GM18519 (cell line): ENCODE measurements at regions not wholly inside any gene's neighbourhood (a gene's known extent, or its start where the extent isn't known, plus 50 kb on each side); places are given as distances from the start of the nearest gene placed in this dataset.
"Not testable (repeated sequence)": the region's sequence is repeated elsewhere in the genome, so short reads cannot be mapped to it uniquely, and the experiment has no call there.

ENCODE experiments used
- ATAC-seq: cut with Tn5 transposase; IDR thresholded peaks from one replicate; pipeline ENCODE4 v1.9.1; 2021; ENCODE audit warnings: mild to moderate bottlenecking, moderate library complexity; ENCODE audit not compliant: unreplicated experiment, low FRiP score

DNA sequence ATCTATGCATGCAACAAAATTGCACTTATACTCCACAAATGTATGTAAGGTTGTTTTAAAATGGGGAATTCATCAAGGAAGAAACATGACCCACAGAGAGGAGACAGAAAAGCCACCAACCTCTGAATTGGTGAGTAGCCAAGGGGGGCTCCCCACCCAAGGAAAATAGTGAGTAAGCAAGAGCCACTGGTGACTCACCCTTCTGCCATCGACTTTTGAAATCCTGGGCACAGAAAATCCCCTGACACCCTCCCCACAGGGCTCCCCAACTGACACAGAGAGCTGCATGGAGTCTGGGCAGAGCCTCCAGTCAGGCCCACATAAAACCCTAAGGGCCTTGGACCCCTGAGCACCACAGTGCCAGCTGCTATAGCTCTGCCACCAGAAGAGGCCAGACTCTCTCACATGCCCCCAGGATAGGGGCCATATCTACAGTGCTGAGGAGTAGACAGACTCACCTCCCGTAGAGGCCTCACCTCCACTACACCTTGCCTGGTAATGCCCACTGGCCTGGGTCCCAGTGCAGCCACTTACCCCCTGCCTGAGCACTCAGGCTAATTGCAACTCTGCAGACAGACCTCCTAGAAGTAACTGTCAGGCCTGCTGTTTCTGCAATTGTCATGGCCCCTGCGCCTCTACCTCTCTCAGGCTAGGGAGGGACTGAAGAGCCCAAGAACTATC, 244.7 kb upstream of the WSB1 start:
- ATAC-seq: no peak

DNA sequence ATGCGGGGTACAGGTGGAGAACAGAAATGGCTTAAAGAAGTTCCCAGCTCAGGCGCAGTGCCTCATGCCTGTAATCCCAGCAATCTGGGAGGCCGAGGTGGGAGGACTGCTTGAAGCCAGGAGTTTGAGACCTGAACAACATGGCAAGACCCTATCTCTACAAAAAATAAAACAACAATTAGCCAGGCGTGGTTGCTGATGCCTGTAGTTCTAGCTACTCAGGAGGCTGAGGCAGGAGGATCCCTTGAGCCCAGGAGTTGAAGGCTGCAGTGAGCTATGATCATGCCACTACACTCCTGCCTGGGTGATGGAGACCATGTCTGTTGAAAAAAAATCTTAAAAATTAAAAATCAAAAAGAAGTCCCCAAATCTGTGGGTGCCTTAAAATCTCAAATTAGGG, 228.3 kb upstream of the WSB1 start:
- ATAC-seq: no peak

DNA sequence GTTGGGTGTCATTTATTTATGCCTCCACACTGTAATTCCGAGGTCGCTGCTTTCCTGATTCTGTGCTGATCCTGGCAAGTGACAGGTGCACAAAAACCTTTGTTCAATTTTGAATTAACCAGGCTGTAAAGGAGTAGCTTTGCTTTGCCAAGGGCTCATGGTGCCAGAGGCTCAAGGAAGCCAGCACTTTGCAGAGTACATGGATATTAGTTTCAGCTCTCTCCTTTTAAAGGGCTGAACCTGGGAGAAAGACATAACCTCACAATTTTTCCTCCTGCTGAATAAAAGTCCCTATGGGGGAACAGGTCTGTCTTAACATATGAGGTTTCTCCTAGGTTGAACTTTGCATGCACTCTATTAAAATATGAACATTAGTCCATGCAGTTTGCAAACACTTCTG, 227.6 kb upstream of the WSB1 start:
- ATAC-seq: no peak

DNA sequence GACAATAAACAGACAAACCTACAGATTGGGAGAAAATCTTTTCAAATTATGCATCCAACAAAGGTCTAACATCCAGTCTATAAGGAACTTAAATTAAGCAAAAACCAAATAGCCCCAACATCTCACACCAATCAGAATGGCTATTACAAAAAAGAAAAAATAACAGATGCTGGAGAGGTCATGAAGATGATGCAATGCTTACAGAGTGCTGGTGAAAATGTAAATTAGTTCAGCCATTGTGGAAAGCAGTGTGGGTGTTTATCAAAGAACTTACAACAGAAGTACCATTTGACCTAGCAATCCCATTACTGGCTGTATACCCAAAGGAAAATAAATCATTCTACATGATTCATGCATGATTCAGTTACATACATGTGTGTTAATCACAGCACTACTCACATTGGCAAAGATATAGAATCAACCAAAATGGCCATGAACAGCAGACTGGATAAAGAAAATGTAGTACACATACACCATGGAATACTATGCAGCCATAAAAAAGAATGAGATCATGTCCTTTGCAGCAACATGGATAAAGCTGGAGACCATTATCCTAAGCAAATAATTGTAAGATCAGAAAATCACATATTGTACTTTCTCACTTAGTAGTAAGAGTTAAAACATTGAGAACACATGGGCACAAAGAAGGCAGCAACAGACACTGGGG, 223.9 kb upstream of the WSB1 start:
- ATAC-seq: no peak

DNA sequence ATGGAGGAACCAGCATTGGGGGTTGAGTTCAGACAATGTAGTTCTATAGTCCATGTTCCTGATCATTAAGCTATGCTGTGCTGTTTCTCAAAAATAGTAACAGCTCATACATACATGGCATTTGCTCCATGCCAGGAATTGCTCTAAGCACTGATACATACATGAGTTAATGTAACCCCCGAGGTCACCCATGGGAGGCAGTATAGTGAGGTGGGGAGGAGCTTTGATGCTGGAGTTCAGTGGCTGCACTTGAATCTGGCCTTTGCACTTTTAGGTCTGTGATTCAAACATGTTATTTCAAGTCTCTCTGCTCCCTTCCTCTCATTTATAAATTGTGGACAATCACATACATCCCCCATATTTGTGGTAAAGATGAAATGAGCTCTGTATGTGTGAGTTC, 223.1 kb upstream of the WSB1 start:
- ATAC-seq: no peak

DNA sequence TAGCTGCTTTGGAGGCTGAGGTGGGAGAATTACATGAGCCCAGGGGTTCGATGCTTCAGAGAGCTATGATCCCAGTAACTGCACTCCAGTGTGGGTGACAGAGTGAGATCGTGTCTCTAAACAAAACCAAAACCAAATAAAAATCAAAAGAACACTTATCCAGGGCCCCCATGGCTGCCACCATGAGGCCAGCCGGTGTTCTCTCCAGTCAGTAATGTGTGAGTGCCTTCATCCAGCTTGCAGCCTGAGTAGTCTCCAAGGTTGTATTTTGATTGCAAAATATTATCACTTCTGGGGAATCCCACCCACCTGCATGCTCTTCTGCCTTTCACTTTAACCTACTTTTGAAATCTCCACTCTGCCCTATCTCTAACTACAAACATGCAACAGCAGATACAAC, 221.0 kb upstream of the WSB1 start:
- no peak for ATAC-seq

DNA sequence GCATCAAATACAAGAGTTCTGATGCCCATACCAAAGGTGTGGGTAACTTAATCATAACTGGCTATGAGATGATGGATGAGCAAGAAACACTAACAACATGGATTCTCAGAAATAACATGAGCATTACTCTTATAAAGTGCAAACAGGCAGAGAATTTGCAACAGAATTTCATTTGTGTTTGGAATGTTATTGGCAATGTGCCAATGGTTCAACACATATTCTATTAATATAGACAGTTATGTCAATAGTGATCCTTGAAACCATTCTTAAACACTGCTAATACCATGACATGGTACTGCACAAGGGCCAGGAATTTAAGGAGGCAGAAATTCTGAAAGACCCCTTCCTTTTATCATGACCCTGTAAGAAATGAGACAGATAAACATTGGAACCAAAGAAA, 217.1 kb upstream of the WSB1 start:
- no peak for ATAC-seq

DNA sequence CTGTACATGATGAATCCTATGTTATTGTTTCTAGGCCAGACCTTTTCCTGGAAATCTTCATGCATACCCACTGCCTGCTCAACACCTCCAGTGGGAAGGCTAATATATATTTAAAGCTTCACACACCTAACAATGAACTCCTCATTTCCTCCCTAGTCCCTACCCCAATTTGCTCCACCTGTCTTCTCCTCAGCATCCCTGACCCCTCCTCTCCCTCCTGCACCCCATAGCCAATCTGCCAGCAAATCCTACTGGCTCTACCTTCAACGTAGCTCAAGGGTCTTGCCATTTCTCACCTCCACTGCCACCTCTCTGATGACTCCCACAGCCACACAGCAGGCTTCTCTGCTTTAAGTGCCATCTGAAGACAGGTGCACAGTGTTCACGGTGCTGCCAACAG, 215.6 kb upstream of the WSB1 start:
- no peak for ATAC-seq

DNA sequence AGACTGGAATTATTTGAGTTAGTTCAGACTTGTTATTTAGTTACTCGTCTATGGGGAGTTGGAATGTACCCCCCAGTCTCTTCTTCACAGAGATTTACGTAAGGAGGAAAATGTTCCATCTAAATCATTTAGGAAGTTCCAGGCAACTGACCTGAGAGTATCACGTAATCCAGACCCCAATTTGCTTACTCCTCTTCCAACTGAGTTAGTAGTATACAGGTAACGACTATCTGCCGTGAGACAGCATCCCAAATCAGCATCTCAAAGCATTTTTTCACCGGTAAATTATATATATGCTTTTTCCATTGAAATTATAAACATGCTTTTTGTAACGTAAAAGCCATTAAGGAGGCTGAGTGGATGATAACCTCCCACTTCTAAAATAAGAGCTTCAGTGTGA, 214.3 kb upstream of the WSB1 start:
- ATAC-seq: no peak

DNA sequence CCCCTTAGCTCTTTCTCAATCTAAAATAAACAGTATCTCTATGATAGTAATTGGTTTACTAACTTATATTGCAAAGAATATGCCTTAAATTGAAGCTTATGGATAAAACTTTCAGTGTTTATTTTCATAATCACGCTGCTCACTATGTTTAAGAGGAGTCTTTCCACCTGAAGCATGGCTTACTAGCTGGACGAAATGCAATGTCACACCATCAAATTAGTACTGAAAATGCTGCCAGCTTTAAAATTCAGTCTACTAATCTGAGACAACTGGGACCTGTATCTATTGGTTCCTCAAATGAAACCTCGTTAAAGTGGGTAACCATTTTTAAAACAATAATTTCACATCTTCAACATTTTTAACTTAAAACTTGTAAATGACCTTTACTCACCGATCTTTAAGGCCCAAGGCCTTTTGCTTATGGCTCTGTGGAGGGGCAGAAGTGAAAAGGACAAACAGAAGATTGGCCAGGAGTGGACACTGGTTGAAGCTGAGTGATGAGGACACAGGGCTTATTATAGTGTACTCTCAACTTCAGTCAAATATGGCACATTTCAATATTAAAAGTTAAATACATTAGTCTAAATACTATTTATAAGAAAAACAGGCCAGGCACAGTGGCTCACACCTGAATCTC, 212.8 kb upstream of the WSB1 start:
- ATAC-seq: no peak

DNA sequence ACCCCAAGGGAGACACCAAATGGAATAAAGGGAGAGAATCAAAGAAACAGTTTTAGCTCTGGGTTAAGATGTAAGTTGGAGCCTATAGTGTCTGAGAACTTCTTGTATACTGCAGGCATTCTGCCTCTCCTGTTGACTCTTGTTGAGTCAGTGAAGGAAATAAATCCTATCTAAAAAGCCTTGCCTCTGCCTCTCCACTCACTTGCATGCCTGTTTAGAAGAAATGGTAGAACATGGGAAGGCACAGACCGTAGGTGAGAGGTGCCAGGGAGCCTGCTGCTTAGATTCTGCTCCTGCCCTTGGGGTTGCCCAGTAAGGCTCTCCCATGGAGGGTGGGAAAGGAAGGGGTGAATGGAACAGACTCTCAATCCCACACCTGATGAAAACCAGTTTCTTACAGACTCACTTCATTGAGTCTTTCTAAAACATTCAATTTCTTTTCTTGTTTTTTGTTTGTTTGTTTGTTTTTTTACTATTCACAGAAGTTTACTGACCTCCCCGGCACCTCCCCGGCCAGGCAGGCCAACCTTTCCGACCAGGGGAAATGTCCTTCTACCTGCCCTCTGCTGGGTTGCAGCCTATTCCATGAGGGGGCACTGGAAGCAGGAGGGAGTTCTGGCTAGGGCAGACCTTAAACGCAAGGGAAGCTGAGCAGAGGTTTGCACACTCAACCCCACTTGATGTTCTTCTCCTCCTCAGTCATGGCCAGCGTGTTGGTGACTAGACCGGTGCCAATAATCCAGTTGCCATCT, 211.7 kb upstream of the WSB1 start:
- no peak for ATAC-seq

DNA sequence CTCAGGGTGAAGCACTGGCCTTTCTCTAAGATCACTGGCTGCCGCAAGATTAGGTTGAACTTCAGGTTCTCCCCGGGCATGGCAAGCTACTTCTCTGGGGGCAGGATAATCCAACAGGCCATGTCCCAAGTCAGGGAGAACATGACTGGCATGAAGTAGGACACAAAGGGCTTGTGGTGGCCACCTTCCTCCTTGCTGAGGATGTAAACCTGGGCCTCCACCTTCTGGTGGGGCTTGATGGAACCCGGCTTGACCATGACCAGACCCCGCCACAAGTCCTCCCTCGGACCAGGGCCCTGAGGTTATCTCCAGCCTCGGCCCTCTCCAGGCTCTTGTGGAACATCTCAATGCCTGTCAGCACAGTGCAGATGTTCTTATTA, 211.1 kb upstream of the WSB1 start:
- ATAC-seq: no peak

DNA sequence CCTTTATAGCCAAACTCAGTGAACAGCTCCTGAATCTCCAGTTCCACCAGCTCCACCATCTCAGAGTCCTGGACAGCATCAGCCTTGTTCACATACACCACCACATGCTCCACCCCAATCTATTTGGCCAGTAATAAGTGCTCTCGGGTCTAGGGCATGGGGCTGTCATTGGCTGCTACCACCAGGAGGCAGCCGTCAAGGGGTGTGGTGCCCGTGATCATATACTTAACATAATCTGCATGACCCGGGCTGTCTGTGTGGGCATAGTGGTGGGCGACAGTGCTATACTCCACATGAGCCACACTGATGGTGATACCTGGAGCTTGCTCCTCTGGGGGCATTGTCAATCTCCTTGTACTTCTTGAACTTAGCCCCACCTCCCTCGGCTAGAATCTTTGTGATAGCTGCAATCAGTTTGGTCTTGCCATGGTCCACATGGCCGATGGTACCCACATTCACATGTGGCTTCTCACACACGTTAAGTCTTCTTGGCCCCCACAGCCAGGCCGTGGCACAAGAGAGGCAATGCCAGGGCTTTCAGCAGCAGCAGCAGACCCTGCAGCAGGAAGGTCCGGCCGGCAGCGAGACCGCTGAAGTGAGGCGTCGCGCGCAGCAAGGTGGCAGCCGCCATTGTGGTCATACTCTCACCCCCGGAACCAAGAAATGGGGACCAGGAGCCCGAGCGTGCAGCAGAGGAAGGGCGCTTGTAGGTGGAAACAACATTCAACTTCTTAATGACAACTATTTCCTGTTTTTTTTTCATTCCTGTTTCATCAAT, 210.3 kb upstream of the WSB1 start:
- no peak for ATAC-seq

DNA sequence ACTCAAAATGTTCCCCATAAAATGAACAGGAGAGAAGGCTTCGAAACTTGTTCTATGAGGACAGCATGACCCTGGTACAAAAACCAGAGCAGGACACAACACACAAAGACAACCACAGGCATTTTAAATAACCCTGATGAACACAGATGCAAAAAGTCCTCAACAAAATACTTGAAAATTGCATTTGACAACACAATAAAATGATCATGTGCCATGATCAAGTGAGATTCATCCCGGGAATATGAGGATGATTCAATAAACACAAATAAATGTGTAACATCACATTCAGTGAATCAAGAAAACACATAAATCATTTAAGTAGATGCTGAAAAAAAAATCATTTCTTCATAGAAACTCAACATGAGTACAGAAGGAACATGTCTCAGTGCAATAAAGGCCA, 208.4 kb upstream of the WSB1 start:
- ATAC-seq: no peak

DNA sequence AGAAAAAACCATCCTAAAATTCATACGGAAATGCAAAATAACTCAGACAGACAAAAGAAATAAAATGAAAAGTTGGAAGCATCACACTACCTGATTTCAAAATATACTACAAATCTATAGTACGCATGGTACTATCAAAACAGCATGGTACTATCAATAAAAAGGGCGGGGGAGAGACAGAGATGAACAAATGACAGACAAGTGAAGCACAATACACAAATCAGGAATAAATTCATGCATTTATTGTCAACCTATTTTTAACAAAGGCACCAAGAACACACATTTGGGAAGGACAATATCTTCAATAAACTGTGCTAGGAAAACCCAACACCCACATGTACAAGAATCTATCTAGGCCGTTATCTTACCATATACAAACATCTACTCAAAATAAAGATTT, 207.4 kb upstream of the WSB1 start:
- ATAC-seq: no peak

DNA sequence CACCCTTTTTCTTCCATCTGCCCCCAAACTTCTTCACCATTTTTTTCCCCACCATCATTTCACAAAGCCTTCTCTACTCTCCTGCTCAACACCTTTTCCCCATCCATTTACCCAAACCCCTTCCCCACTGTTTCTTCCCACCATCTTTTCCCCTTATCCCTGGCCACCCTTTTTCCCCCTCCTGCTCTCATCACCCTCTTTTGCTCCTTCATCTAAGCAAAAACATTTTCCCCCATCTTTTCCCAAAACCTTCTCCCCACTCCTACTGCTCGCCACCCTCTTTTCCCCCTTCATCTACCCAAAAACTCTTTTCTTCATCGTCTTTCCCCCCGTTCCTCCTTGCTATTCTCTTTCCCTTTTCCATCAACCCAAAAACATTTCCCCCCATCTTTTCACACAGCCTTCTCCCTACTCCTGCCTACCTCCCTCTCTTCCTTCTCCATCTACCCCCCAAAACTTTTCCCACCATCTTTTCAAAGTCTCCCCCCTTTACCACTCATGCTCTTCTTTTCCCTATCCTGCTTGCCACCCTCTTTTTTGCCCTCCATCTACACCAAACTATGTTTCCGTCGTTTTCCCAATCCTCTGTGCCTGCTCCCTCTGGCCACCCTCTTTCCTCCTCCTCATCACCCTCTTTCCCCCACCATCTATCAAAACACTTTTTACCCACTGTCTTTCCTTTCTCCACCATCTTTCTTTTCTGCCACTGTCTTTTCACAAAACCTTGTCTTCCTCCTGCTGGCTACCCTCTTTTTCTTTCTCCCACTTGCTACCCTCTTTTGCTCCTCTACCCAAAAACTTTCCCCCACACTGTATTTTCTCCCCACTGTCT, 205.8 kb upstream of the WSB1 start:
- no peak for ATAC-seq

DNA sequence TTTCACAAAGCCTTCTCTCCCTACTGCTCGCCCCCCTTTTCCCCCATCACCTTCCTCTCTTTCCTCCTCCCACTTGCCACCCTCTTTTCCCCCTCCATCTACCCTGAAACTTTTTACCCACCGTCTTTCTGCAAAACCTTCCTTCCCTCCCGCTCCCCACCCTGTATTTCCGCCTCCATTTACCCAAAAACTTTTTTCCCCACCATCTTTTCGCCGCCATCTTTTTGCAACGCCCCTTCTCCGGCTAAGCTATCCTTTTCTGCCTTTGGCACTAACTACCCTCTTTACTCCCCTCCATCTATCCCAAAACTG, 205.2 kb upstream of the WSB1 start:
- ATAC-seq: no peak

DNA sequence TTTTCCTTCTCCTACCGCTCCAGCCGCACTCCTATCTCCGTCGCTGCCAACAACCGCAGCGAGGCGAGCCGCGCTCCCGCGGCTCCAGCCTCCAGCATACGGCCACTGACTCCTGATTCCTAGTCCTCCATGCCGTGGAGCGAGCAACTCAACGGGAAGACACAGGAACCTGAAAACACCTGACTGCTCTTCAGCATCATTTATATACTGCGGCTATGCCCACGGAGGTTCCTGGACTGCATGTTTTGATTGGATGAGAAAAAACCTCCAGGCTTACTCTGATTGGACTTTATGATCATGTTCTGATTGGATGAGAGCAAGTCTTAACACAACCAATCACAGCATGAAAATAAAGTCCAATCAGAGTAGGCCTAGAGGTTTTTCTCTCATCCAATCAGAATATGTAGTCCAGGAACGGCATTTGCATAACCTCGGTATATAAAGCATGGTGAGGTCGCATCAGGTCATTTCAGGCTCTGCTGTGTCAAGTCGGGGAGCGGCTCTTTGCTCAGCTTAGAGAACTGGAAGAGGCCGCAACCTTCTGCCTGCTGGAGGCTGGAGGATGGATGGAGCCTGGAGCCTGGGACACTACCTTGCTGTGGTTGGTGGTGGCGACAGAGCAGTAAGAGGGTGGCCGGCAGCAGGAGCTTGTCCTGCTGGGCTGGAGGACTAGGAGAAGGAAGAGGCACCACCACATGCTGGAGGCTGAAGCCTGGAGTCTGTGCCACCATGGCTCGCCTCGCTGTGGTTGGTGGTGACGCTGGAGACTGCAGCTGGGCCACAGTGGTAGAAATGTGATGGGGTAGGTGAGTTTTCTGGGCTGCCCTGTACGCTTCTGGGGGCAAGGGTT, 204.6 kb upstream of the WSB1 start:
- ATAC-seq: not testable (repeated sequence)

DNA sequence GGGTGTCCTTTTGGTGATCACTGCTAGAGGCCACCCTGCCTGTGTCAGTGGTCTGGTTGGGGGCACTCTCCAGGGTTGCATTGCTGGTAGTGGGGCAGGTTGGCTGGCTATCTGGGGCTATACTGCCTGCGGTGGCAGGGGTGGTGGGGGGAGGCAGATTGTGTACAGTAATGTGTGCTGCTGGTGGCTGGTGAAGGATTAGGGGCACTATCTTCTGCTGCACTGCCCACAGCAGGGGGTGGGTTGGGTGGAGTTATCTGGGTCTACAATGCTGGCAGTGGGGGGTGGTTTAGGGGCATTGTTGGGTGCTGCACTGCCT, 204.0 kb upstream of the WSB1 start:
- ATAC-seq: no peak
